ENCODE measurements at regions not wholly inside any gene's neighbourhood (a gene's known extent, or its start where the extent isn't known, plus 50 kb on each side); places are given as distances from the start of the nearest gene placed in this dataset.

- no peak for TF ChIP-seq POLR2A (IDR thresholded peaks at IDR 0.05)
- no peak for TF ChIP-seq CTCF (IDR thresholded peaks at IDR 0.05)
Observed at GRCh38 chr6:91383207-91383606, 796.3 kb upstream of the MAP3K7 start.

Measured in breast epithelium (tissue), 3 donors.